ENCODE measurements at regions not wholly inside any gene's neighbourhood (a gene's known extent, or its start where the extent isn't known, plus 50 kb on each side); places are given as distances from the start of the nearest gene placed in this dataset.

GRCh38 chr17:31672161-31672819, 186.8 kb downstream of the COPRS start:
- peaks cover 2% of the 10 kb centered on the region for H3K27me3 ChIP-seq (ENCODE audit: control insufficient read depth, insufficient read depth, low read length)
- DNase-seq (ENCODE audit: low read depth, low spot score), result no peak
- no peak for TF ChIP-seq CTCF (IDR thresholded peaks at IDR 0.05; ENCODE audit: low read depth, low read length)
- no peaks in the 10 kb centered on the region; the same call in 1 of the 2 replicates for H3K9me3 ChIP-seq (ENCODE audit: control insufficient read depth, insufficient read depth, low read length)
- CTCF ChIA-PET, result interaction anchor here (0.6 kb wide), 1 partner anchor 25 kb away, joined by 3 read pairs; no protein-coding TSS in a partner anchor
- POLR2A ChIA-PET, result interaction anchor here (0.5 kb wide), 1 partner anchor 109 kb away, joined by 4 read pairs; no protein-coding TSS in a partner anchor
- H3K27ac ChIP-seq (ENCODE audit: low read depth, low read length), result no peak overlapping the region
- no peak overlapping the region for H3K4me3 ChIP-seq (ENCODE audit: low read depth, low read length)

- Histone ChIP-seq H3K9me3 (ENCODE audit: control insufficient read depth, insufficient read depth, low read length) (peaks cover 26% of the 10 kb centered on the region), H3K27ac (ENCODE audit: low read depth, low read length) (no peak overlapping the region), H3K4me3 (ENCODE audit: low read depth, low read length) (no peak overlapping the region), H3K27me3 (ENCODE audit: control insufficient read depth, insufficient read depth, low read length) (peaks cover 9% of the 10 kb centered on the region)
- POLR2A ChIA-PET, result no interaction called here
- no peak for DNase-seq (ENCODE audit: low read depth, low spot score)
- CTCF ChIA-PET, result no interaction called here
- TF ChIP-seq CTCF (IDR thresholded peaks at IDR 0.05; ENCODE audit: low read depth, low read length), result no peak
These were observed 195.5 kb downstream of the COPRS start for GRCh38 chr17:31663576-31663975.

- ChIA-PET POLR2A (no interaction called here), CTCF (no interaction called here)
- no peak for TF ChIP-seq CTCF (IDR thresholded peaks at IDR 0.05; ENCODE audit: low read depth, low read length)
- Histone ChIP-seq H3K4me3 (ENCODE audit: low read depth, low read length) (no peak overlapping the region), H3K9me3 (ENCODE audit: control insufficient read depth, insufficient read depth, low read length) (peaks cover 26% of the 10 kb centered on the region), H3K27me3 (ENCODE audit: control insufficient read depth, insufficient read depth, low read length) (peaks cover 13% of the 10 kb centered on the region), H3K27ac (ENCODE audit: low read depth, low read length) (no peak overlapping the region)
- no peak for DNase-seq (ENCODE audit: low read depth, low spot score)
These were observed 198.4 kb downstream of the COPRS start for GRCh38 chr17:31660684-31661083.

GRCh38 chr17:31657876-31658275, 201.2 kb downstream of the COPRS start:
- no peak for DNase-seq (ENCODE audit: low read depth, low spot score)
- no peak overlapping the region for H3K27ac ChIP-seq (ENCODE audit: low read depth, low read length)
- no peak overlapping the region for H3K4me3 ChIP-seq (ENCODE audit: low read depth, low read length)
- H3K9me3 ChIP-seq (ENCODE audit: control insufficient read depth, insufficient read depth, low read length), result peaks cover 17% of the 10 kb centered on the region
- H3K27me3 ChIP-seq (ENCODE audit: control insufficient read depth, insufficient read depth, low read length), result peaks cover 13% of the 10 kb centered on the region
- ChIA-PET CTCF (no interaction called here), POLR2A (no interaction called here)
- no peak for TF ChIP-seq CTCF (IDR thresholded peaks at IDR 0.05; ENCODE audit: low read depth, low read length)

- peaks cover 11% of the 10 kb centered on the region for H3K27me3 ChIP-seq (ENCODE audit: control insufficient read depth, insufficient read depth, low read length)
- ChIA-PET POLR2A (no interaction called here), CTCF (no interaction called here)
- no peak overlapping the region for H3K27ac ChIP-seq (ENCODE audit: low read depth, low read length)
- H3K4me3 ChIP-seq (ENCODE audit: low read depth, low read length), result no peak overlapping the region
- no peak for DNase-seq (ENCODE audit: low read depth, low spot score)
- H3K9me3 ChIP-seq (ENCODE audit: control insufficient read depth, insufficient read depth, low read length), result no peaks in the 10 kb centered on the region
- TF ChIP-seq CTCF (IDR thresholded peaks at IDR 0.05; ENCODE audit: low read depth, low read length), result no peak
These were observed 204.1 kb downstream of the COPRS start for GRCh38 chr17:31654936-31655335.

Data from AG04450 (cell line).